C1 segment of cervical spinal cord (tissue), 14 donors: ENCODE measurements at regions not wholly inside any gene's neighbourhood (a gene's known extent, or its start where the extent isn't known, plus 50 kb on each side); places are given as distances from the start of the nearest gene placed in this dataset.
"Not testable (repeated sequence)": the region's sequence is repeated elsewhere in the genome, so short reads cannot be mapped to it uniquely, and the experiment has no call there.

Experiments
- DNase-seq, 14 donors: peaks; one replicate each; lab custom pipeline; 2025; lab: John Stamatoyannopoulos, UW

GRCh38 chr6:115067690-115068447 is 725.0 kb upstream of the HS3ST5 start:
- no peak for DNase-seq

GRCh38 chr6:115064680-115065079 is 721.9 kb upstream of the HS3ST5 start:
- DNase-seq: no peak

- DNase-seq: no peak
Measured at GRCh38 chr6:115060581-115060980, 717.8 kb upstream of the HS3ST5 start.

- DNase-seq: no peak
Measured at GRCh38 chr6:115058414-115059211, 715.8 kb upstream of the HS3ST5 start.

- no peak for DNase-seq
Measured at GRCh38 chr6:115055579-115055978, 712.8 kb upstream of the HS3ST5 start.

- DNase-seq: not testable (repeated sequence)
Measured at GRCh38 chr6:115054242-115054641, 711.4 kb upstream of the HS3ST5 start.

- DNase-seq: no peak
Measured at GRCh38 chr6:115053169-115053860, 710.5 kb upstream of the HS3ST5 start.

GRCh38 chr6:115016593-115016992 is 673.8 kb upstream of the HS3ST5 start:
- no peak for DNase-seq

GRCh38 chr6:115004982-115005381 is 662.2 kb upstream of the HS3ST5 start:
- DNase-seq: no peak

GRCh38 chr6:115004204-115004603 is 661.4 kb upstream of the HS3ST5 start:
- DNase-seq: no peak

- DNase-seq: no peak
Measured at GRCh38 chr6:115001731-115002350, 659.0 kb upstream of the HS3ST5 start.

- no peak for DNase-seq
Measured at GRCh38 chr6:115000736-115001135, 657.9 kb upstream of the HS3ST5 start.

GRCh38 chr6:114998492-114998891 is 655.7 kb upstream of the HS3ST5 start:
- no peak for DNase-seq

- DNase-seq: no peak
Measured at GRCh38 chr6:114997813-114998292, 655.0 kb upstream of the HS3ST5 start.

GRCh38 chr6:114995526-114995925 is 652.7 kb upstream of the HS3ST5 start:
- DNase-seq: no peak

GRCh38 chr6:114989279-114989964 is 646.6 kb upstream of the HS3ST5 start:
- DNase-seq: no peak

GRCh38 chr6:114987281-114987680 is 644.5 kb upstream of the HS3ST5 start:
- no peak for DNase-seq

- no peak for DNase-seq
Measured at GRCh38 chr6:114955363-114955762, 612.5 kb upstream of the HS3ST5 start.

- no peak for DNase-seq
Measured at GRCh38 chr6:114952229-114952628, 609.4 kb upstream of the HS3ST5 start.

- DNase-seq: no peak
Measured at GRCh38 chr6:114945392-114945791, 602.6 kb upstream of the HS3ST5 start.

- DNase-seq: no peak
Measured at GRCh38 chr6:114941078-114941477, 598.3 kb upstream of the HS3ST5 start.
